ENCODE measurements at regions not wholly inside any gene's neighbourhood (a gene's known extent, or its start where the extent isn't known, plus 50 kb on each side); places are given as distances from the start of the nearest gene placed in this dataset.

DNA sequence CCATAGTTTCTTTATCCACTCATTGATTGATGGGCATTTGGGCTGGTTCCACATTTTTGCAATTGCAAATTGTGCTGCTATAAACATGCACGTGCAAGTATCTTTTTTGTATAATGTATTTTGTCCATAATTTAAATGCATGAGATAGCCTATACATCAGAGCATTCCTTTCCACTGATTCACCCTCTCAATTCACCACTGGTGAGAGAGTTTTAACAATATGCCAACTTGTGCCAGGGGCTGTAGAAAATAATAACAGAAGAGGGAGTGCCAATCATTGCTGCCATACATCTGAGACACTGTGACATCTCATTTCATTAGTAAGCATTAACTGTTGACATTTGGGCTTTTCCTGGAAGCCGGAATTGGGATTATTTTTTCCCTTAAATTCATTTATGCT, 125.1 kb downstream of the RAP2A start:
- DNase-seq (ENCODE audit: insufficient read length, low spot score), result no peak
- TF ChIP-seq, protein P1, sequence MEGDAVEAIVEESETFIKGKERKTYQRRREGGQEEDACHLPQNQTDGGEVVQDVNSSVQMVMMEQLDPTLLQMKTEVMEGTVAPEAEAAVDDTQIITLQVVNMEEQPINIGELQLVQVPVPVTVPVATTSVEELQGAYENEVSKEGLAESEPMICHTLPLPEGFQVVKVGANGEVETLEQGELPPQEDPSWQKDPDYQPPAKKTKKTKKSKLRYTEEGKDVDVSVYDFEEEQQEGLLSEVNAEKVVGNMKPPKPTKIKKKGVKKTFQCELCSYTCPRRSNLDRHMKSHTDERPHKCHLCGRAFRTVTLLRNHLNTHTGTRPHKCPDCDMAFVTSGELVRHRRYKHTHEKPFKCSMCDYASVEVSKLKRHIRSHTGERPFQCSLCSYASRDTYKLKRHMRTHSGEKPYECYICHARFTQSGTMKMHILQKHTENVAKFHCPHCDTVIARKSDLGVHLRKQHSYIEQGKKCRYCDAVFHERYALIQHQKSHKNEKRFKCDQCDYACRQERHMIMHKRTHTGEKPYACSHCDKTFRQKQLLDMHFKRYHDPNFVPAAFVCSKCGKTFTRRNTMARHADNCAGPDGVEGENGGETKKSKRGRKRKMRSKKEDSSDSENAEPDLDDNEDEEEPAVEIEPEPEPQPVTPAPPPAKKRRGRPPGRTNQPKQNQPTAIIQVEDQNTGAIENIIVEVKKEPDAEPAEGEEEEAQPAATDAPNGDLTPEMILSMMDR (IDR thresholded peaks at IDR 0.05; ENCODE audit: insufficient read depth, missing control alignments), result no peak
- FAIRE-seq, result no peak

DNA sequence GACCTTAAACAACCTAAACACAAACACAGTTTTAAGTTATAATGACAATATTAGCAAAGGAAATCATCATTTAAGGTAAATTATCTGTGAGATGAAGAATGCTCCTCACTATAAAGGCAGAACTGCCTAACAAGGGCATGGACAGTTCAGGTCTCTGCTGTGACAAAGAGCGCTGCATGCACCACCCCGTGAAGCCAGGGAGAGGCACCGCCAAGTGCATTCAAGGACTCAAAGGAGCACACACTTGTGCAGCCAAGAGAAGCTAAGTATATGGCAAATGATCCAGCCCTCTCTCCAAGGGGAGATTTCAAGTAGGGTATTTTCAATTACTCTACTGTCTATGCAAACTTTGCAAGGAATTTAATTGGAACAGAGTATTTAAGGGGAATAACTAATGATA, 126.0 kb downstream of the RAP2A start:
- DNase-seq (ENCODE audit: insufficient read length, low spot score), result no peak
- TF ChIP-seq, protein P1 (IDR thresholded peaks at IDR 0.05; ENCODE audit: insufficient read depth, missing control alignments), result no peak
- no peak for FAIRE-seq

DNA sequence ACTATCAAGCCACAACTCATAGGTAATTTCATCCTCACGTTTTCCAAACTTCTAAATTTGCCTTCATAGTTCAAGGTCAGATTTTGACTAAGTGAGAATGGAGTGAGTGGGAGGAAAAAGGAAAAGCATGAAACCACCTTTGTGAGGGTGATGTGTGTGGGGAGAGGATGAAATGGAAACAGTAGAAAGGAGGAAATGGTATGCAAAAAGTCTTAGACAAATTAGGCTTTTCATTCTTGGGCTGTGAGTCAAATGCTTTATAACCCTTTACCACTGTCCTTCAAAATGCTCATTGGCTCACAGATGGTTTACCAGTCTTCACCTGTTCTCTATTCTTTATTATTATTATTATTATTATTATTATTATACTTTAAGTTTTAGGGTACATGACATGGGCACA, 127.2 kb downstream of the RAP2A start:
- DNase-seq (ENCODE audit: insufficient read length, low spot score) (no peak), FAIRE-seq (no peak)
- TF ChIP-seq, protein P1 (IDR thresholded peaks at IDR 0.05; ENCODE audit: insufficient read depth, missing control alignments), result no peak

DNA sequence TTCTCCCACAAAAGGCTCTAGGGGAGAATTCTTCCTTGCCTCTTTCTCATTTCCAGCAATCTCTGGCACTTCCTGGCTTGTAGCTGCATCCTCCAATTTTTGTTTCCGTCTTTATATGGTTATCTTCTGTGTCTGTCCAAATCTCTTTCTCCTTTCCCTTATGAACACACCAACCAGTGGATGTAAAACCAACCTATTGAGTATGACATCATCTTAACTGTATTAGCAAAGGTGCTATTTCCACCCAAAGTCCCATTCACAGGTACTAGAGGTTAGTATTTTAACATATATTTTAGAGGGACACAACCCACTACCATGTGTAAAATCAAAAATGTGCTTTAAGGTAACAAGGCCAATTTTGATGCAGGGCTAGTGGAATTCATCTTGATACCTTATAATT, 129.0 kb downstream of the RAP2A start:
- TF ChIP-seq, protein P1 (IDR thresholded peaks at IDR 0.05; ENCODE audit: insufficient read depth, missing control alignments), result no peak
- DNase-seq (ENCODE audit: insufficient read length, low spot score) (no peak), FAIRE-seq (no peak)

DNA sequence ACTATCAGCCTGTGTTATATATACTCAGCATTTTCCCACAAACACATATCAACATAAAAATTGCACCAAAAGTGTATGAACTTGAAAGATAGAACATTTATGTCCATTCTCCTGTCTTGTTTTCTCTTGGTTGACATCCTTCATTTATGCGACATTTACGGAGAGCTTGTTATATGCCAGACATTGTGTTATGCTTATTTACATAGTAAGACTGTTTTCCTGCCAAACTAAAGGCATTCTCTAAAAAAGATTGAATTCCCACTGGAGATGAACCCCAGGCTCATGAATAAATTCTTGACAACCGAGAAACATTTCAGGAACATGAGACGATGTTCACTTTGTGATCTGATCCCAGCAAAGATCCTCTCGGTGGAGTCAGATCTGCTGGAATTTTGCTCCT, 131.0 kb downstream of the RAP2A start:
- DNase-seq (ENCODE audit: insufficient read length, low spot score) (no peak), FAIRE-seq (no peak)
- TF ChIP-seq, protein P1 (IDR thresholded peaks at IDR 0.05; ENCODE audit: insufficient read depth, missing control alignments), result no peak

DNA sequence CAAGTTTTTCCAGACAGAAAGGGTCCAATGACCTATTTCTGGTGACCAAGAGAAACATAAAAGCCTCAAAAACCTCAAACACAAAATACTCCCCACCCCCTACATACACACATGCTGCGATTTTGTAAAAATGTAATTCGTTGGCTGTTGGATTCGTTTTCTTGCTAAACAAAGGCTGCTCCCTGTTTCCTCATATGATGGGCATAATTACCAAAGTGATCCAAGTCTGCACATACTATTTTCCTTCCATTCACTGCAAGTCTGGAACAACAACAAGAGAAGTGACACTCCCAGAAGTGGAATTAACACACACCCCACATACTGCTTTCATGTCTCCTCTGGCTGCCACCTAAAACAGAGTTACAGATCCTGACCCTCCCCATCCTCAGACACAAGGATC, 131.9 kb downstream of the RAP2A start:
- TF ChIP-seq, protein P1 (IDR thresholded peaks at IDR 0.05; ENCODE audit: insufficient read depth, missing control alignments), result no peak
- DNase-seq (ENCODE audit: insufficient read length, low spot score), result no peak

DNA sequence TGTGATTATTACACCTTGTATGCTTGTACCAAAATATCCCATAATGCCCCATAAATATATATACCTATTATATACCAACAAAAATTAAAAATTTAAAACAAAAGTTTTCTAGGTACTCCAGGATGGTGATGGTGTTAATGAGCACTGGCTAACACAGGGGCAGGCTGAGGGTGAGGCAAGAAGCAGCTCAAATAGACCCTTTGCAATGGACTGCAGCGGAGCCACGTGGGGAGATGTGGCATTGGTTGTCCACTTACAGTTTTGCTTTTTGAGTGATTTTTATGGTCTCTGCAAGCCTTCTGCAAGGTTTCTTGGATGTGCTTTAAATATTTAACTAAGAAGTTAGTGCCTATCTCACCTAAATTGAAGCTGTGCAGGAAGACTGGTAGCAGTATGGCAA, 132.9 kb downstream of the RAP2A start:
- FAIRE-seq (no peak), DNase-seq (ENCODE audit: insufficient read length, low spot score) (no peak)
- TF ChIP-seq, protein P1 (IDR thresholded peaks at IDR 0.05; ENCODE audit: insufficient read depth, missing control alignments), result no peak

More for the DNA sequence above, 131.9 kb downstream of the RAP2A start:
- no peak for FAIRE-seq

All from D721Med (cell line).